ENCODE measurements at regions not wholly inside any gene's neighbourhood (a gene's known extent, or its start where the extent isn't known, plus 50 kb on each side); places are given as distances from the start of the nearest gene placed in this dataset.
"Not testable (repeated sequence)": the region's sequence is repeated elsewhere in the genome, so short reads cannot be mapped to it uniquely, and the experiment has no call there.

GRCh38 chr21:15932726-15933125, 202.9 kb downstream of the USP25 start:
- DNase-seq: no peak

- DNase-seq: no peak
Measured at GRCh38 chr21:15935530-15935929, 205.7 kb downstream of the USP25 start.

- no peak for DNase-seq
Measured at GRCh38 chr21:15943009-15943666, 213.4 kb downstream of the USP25 start.

GRCh38 chr21:15947677-15948076, 217.9 kb downstream of the USP25 start:
- no peak for DNase-seq

- DNase-seq: no peak
Measured at GRCh38 chr21:15953551-15954116, 223.9 kb downstream of the USP25 start.

GRCh38 chr21:15964236-15964855, 234.6 kb downstream of the USP25 start:
- no peak for DNase-seq

- no peak for DNase-seq
Measured at GRCh38 chr21:15966231-15966630, 236.4 kb downstream of the USP25 start.

- DNase-seq: no peak
Measured at GRCh38 chr21:15966651-15967050, 236.9 kb downstream of the USP25 start.

GRCh38 chr21:15967661-15968060, 237.9 kb downstream of the USP25 start:
- no peak for DNase-seq

- no peak for DNase-seq
Measured at GRCh38 chr21:15968776-15969310, 239.1 kb downstream of the USP25 start.

- no peak for DNase-seq
Measured at GRCh38 chr21:15976807-15977206, 247.0 kb downstream of the USP25 start.

GRCh38 chr21:15978215-15978738, 248.5 kb downstream of the USP25 start:
- no peak for DNase-seq

GRCh38 chr21:15979493-15979892, 249.7 kb downstream of the USP25 start:
- not testable (repeated sequence) for DNase-seq

- no peak for DNase-seq
Measured at GRCh38 chr21:15986277-15986676, 256.5 kb downstream of the USP25 start.

- no peak for DNase-seq
Measured at GRCh38 chr21:15992171-15992570, 262.4 kb downstream of the USP25 start.

GRCh38 chr21:15993951-15994350, 264.2 kb downstream of the USP25 start:
- no peak for DNase-seq

GRCh38 chr21:15999741-16000140, 270.0 kb downstream of the USP25 start:
- no peak for DNase-seq

GRCh38 chr21:16002874-16003466, 273.2 kb downstream of the USP25 start:
- DNase-seq: no peak

GRCh38 chr21:16004086-16004485, 274.3 kb downstream of the USP25 start:
- no peak for DNase-seq

- DNase-seq: no peak
Measured at GRCh38 chr21:16004523-16004922, 274.7 kb downstream of the USP25 start.

- no peak for DNase-seq
Measured at GRCh38 chr21:16005996-16006395, 276.2 kb downstream of the USP25 start.

- no peak for DNase-seq
Measured at GRCh38 chr21:16007943-16008342, 278.2 kb downstream of the USP25 start.

GRCh38 chr21:16011719-16012118, 281.9 kb downstream of the USP25 start:
- DNase-seq: no peak

- no peak for DNase-seq
Measured at GRCh38 chr21:16013570-16013969, 283.8 kb downstream of the USP25 start.
